Activated CD4-positive, CD25-positive, alpha-beta regulatory T cell treated with anti-CD3 and anti-CD28 coated beads, Interleukin-2, amount 50 U/mL, for 24 hours (primary cell): ENCODE measurements at regions not wholly inside any gene's neighbourhood (a gene's known extent, or its start where the extent isn't known, plus 50 kb on each side); places are given as distances from the start of the nearest gene placed in this dataset.
"Not testable (repeated sequence)": the region's sequence is repeated elsewhere in the genome, so short reads cannot be mapped to it uniquely, and the experiment has no call there.

Source experiments
- ATAC-seq, 2 donors: fragments of 150-1000 bp; cut with Tn5 transposase; one replicate each; pipeline ENCODE4 v1.10.0; 2021; ENCODE audit warnings: mild to moderate bottlenecking in 1 of 2, moderate library complexity in 1 of 2

- not testable (repeated sequence) for ATAC-seq
These were observed 117.3 kb downstream of the PPIAL4A start for GRCh38 chr1:121006826-121007225.

GRCh38 chr1:121007755-121008154 is 118.2 kb downstream of the PPIAL4A start:
- ATAC-seq: not testable (repeated sequence)

GRCh38 chr1:121008512-121009215 is 119.1 kb downstream of the PPIAL4A start:
- ATAC-seq: not testable (repeated sequence)

- peak; percentile 41 to 64 for ATAC-seq
These were observed 119.9 kb downstream of the PPIAL4A start for GRCh38 chr1:121009216-121010057.

- not testable (repeated sequence) for ATAC-seq
These were observed 120.6 kb downstream of the PPIAL4A start for GRCh38 chr1:121010141-121010540.

GRCh38 chr1:121013181-121013580 is 123.6 kb downstream of the PPIAL4A start:
- ATAC-seq: not testable (repeated sequence)

- ATAC-seq: peak; percentile 79 to 89
These were observed 126.8 kb downstream of the PPIAL4A start for GRCh38 chr1:121016182-121017028.

- ATAC-seq: not testable (repeated sequence)
These were observed 130.3 kb downstream of the PPIAL4A start for GRCh38 chr1:121019715-121020349.

- ATAC-seq: peak in 1 of 2 donors; percentile 36
These were observed 131.0 kb downstream of the PPIAL4A start for GRCh38 chr1:121020350-121021236.

- not testable (repeated sequence) for ATAC-seq
These were observed 132.1 kb downstream of the PPIAL4A start for GRCh38 chr1:121021716-121022115.

GRCh38 chr1:121032878-121033494 is 143.4 kb downstream of the PPIAL4A start:
- ATAC-seq: not testable (repeated sequence)

- ATAC-seq: not testable (repeated sequence)
These were observed 147.2 kb downstream of the PPIAL4A start for GRCh38 chr1:121036792-121037191.

- ATAC-seq: not testable (repeated sequence)
These were observed 143.2 kb downstream of the FAM72B start for GRCh38 chr1:121040974-121041373.

GRCh38 chr1:121041497-121041896 is 142.6 kb downstream of the FAM72B start:
- ATAC-seq: not testable (repeated sequence)

- not testable (repeated sequence) for ATAC-seq
These were observed 141.3 kb downstream of the FAM72B start for GRCh38 chr1:121042882-121043281.

GRCh38 chr1:121048293-121048752 is 135.8 kb downstream of the FAM72B start:
- ATAC-seq: peak; percentile 51 to 59

GRCh38 chr1:121048769-121049443 is 135.2 kb downstream of the FAM72B start:
- not testable (repeated sequence) for ATAC-seq

GRCh38 chr1:121050097-121050496 is 134.0 kb downstream of the FAM72B start:
- ATAC-seq: peak in 1 of 2 donors; percentile 30

GRCh38 chr1:121051161-121051790 is 132.9 kb downstream of the FAM72B start:
- not testable (repeated sequence) for ATAC-seq
